Transverse colon (tissue), 4 donors: ENCODE measurements at regions not wholly inside any gene's neighbourhood (a gene's known extent, or its start where the extent isn't known, plus 50 kb on each side); places are given as distances from the start of the nearest gene placed in this dataset.

Experiments used
- CTCF ChIP-seq, 5 experiments: fragments of 200-600 bp in 3 of 5; fragments of 450-650 bp in 2 of 5; sonication (generic) in 3 of 5; IDR thresholded peaks; 1 replicate in 2 of 5; 2 replicates in 3 of 5; pipeline ENCODE4 v1.5.1; 2016 to 2017; ENCODE audit warnings: antibody characterized with exemption in 5 of 5, inconsistent platforms in 3 of 5, mild to moderate bottlenecking in 2 of 5, moderate library complexity in 1 of 5
- EP300 ChIP-seq: sonication (generic); formaldehyde crosslinking; IDR thresholded peaks from one replicate; pipeline ENCODE4 v1.6.1; 2017; ENCODE audit warnings: antibody characterized with exemption, low read depth
- POLR2A ChIP-seq: fragments of 450-650 bp; IDR thresholded peaks from one replicate; pipeline ENCODE4 v1.6.1; 2016; ENCODE audit warnings: antibody characterized with exemption, mild to moderate bottlenecking, moderate library complexity
- POLR2AphosphoS5 ChIP-seq, 3 donors: sonication (generic); formaldehyde crosslinking; IDR thresholded peaks; one replicate each; pipeline ENCODE4 v1.6.1; 2016; ENCODE audit warnings: antibody characterized with exemption in 3 of 3

GRCh38 chr15:92846741-92847140 lies 53.4 kb upstream of the CHD2 start:
- TF ChIP-seq CTCF (IDR thresholded peaks at IDR 0.05) (no peak), POLR2AphosphoS5 (IDR thresholded peaks at IDR 0.05) (no peak), EP300 (no peak), POLR2A (no peak)
